Mammary epithelial cell (primary cell): ENCODE measurements at regions not wholly inside any gene's neighbourhood (a gene's known extent, or its start where the extent isn't known, plus 50 kb on each side); places are given as distances from the start of the nearest gene placed in this dataset.

Experiments used
- EZH2 ChIP-seq: IDR thresholded peaks from 2 replicates; pipeline ENCODE4 v1.6.1; 2012; ENCODE audit warnings: low read length, inconsistent platforms, borderline replicate concordance
- TF ChIP-seq, protein P1 (sequence below), 2 donors: IDR thresholded peaks in 1 of 2; conservative IDR thresholded peaks in 1 of 2; 2 replicates each; pipeline ENCODE4 v1.5.1; 2011 to 2012; ENCODE audit warnings: inconsistent platforms in 2 of 2, low read length in 2 of 2, mild to moderate bottlenecking in 2 of 2, control low read depth in 1 of 2, low read depth in 1 of 2; ENCODE audit not compliant: insufficient read depth in 1 of 2; ENCODE audit errors: extremely low read depth in 1 of 2

- TF ChIP-seq, protein P1, sequence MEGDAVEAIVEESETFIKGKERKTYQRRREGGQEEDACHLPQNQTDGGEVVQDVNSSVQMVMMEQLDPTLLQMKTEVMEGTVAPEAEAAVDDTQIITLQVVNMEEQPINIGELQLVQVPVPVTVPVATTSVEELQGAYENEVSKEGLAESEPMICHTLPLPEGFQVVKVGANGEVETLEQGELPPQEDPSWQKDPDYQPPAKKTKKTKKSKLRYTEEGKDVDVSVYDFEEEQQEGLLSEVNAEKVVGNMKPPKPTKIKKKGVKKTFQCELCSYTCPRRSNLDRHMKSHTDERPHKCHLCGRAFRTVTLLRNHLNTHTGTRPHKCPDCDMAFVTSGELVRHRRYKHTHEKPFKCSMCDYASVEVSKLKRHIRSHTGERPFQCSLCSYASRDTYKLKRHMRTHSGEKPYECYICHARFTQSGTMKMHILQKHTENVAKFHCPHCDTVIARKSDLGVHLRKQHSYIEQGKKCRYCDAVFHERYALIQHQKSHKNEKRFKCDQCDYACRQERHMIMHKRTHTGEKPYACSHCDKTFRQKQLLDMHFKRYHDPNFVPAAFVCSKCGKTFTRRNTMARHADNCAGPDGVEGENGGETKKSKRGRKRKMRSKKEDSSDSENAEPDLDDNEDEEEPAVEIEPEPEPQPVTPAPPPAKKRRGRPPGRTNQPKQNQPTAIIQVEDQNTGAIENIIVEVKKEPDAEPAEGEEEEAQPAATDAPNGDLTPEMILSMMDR (conservative IDR thresholded peaks at IDR 0.05 in 1 of 2, IDR thresholded peaks at IDR 0.05 in 1 of 2; ENCODE audit: extremely low read depth in 1 of 2, insufficient read depth in 1 of 2, low read depth in 1 of 2, low read length in 2 of 2): no peak
- TF ChIP-seq EZH2: no peak
Measured at GRCh38 chr6:67073938-67074337, 1366.9 kb upstream of the EYS start.
